IMR-90 (cell line): ENCODE measurements at regions not wholly inside any gene's neighbourhood (a gene's known extent, or its start where the extent isn't known, plus 50 kb on each side); places are given as distances from the start of the nearest gene placed in this dataset.

Experiments used
- BHLHE40 ChIP-seq: fragments of 150-350 bp; IDR thresholded peaks from 2 replicates; pipeline ENCODE4 v1.6.1; 2016; ENCODE audit warnings: mild to moderate bottlenecking, low read depth, low read length
- CEBPB ChIP-seq: IDR thresholded peaks from 2 replicates; pipeline ENCODE4 v1.6.1; 2012; ENCODE audit warnings: low read depth, low read length, improper control_type of control experiment
- CHD1 ChIP-seq: IDR thresholded peaks from 2 replicates; pipeline ENCODE4 v1.6.1; 2012; ENCODE audit warnings: low read depth, low read length, improper control_type of control experiment
- CTCF ChIP-seq: conservative IDR thresholded peaks from 2 replicates; pipeline ENCODE4 v1.5.1; 2012; ENCODE audit warnings: mild to moderate bottlenecking, low read depth, low read length, improper control_type of control experiment
- ELK1 ChIP-seq: fragments of 150-350 bp; IDR thresholded peaks from 2 replicates; pipeline ENCODE4 v1.6.1; 2016; ENCODE audit warnings: low read depth, mild to moderate bottlenecking, low read length, moderate library complexity, borderline replicate concordance
- MAFK ChIP-seq: IDR thresholded peaks from 2 replicates; pipeline ENCODE4 v1.6.1; 2012; ENCODE audit warnings: low read depth, low read length, improper control_type of control experiment
- MAZ ChIP-seq: IDR thresholded peaks from 2 replicates; pipeline ENCODE4 v1.6.1; 2012; ENCODE audit warnings: low read depth, mild to moderate bottlenecking, low read length, improper control_type of control experiment, moderate library complexity, borderline replicate concordance
- MXI1 ChIP-seq: IDR thresholded peaks from 2 replicates; pipeline ENCODE4 v1.6.1; 2012; ENCODE audit warnings: low read depth, mild to moderate bottlenecking, low read length, moderate library complexity, borderline replicate concordance
- POLR2A ChIP-seq: IDR thresholded peaks from 2 replicates; pipeline ENCODE4 v1.6.1; 2012; ENCODE audit warnings: mild to moderate bottlenecking, low read depth, low read length
- RAD21 ChIP-seq: IDR thresholded peaks from 2 replicates; pipeline ENCODE4 v1.6.1; 2012; ENCODE audit warnings: low read length, improper control_type of control experiment
- RCOR1 ChIP-seq: IDR thresholded peaks from 2 replicates; pipeline ENCODE4 v1.6.1; 2012; ENCODE audit warnings: mild to moderate bottlenecking, low read length, improper control_type of control experiment; ENCODE audit not compliant: insufficient replicate concordance
- RFX5 ChIP-seq: IDR thresholded peaks from 2 replicates; pipeline ENCODE4 v1.8.0; 2012; ENCODE audit warnings: low read depth, mild to moderate bottlenecking, low read length, moderate library complexity
- TF ChIP-seq, protein P1 (sequence below): fragments of 150-350 bp; IDR thresholded peaks from 2 replicates; pipeline ENCODE4 v1.6.1; 2017; ENCODE audit warnings: mild to moderate bottlenecking, antibody characterized with exemption, low read length, low read depth

DNA sequence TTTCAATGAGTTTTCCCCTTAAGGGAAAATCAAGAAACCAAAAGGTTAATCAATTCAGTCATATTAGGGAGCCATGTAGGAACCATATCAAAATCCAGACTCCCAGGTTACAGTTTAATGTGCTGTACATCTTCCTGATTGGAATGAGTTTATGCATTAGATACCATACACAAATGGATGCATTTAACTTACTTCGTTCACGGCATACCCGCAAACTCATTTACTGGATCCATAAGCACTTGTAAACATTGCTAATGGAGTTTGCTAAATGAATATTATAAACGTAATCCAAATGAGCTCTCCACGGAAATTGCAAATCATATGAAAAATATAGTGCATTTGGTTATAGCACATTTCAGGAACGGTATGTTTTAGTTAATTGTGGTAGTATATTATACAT, 228.9 kb upstream of the G2E3 start:
- TF ChIP-seq CEBPB = no peak
- no peak for TF ChIP-seq POLR2A
- TF ChIP-seq RFX5 = no peak
- TF ChIP-seq CTCF = no peak
- TF ChIP-seq MAZ = no peak
- TF ChIP-seq MXI1 = no peak
- no peak for TF ChIP-seq RAD21
- no peak for TF ChIP-seq MAFK
- TF ChIP-seq RCOR1 = no peak
- no peak for TF ChIP-seq ELK1
- TF ChIP-seq BHLHE40 = no peak
- TF ChIP-seq CHD1 = no peak
- TF ChIP-seq, protein P1, sequence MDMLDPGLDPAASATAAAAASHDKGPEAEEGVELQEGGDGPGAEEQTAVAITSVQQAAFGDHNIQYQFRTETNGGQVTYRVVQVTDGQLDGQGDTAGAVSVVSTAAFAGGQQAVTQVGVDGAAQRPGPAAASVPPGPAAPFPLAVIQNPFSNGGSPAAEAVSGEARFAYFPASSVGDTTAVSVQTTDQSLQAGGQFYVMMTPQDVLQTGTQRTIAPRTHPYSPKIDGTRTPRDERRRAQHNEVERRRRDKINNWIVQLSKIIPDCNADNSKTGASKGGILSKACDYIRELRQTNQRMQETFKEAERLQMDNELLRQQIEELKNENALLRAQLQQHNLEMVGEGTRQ = no peak
